Muscle of leg (tissue), 3 donors: ENCODE measurements at regions not wholly inside any gene's neighbourhood (a gene's known extent, or its start where the extent isn't known, plus 50 kb on each side); places are given as distances from the start of the nearest gene placed in this dataset.
A peak's percentile ranks its signal among the peaks of the same experiment; 100 is the strongest.

Experiments
- DNase-seq: peaks from one replicate; pipeline ENCODE4 v3.0.0; 2013
- H3K27ac ChIP-seq: one replicate; pipeline ENCODE4 v1.5.1; 2013; ENCODE audit warnings: mild to moderate bottlenecking, low read length, control low read depth
- H3K27me3 ChIP-seq: one replicate; pipeline ENCODE4 v1.6.1; 2013; ENCODE audit warnings: low read length; ENCODE audit not compliant: control insufficient read depth, insufficient read depth
- H3K36me3 ChIP-seq: one replicate; pipeline ENCODE4 v1.6.1; 2013; ENCODE audit warnings: low read length; ENCODE audit not compliant: control insufficient read depth, insufficient read depth
- H3K4me1 ChIP-seq: one replicate; pipeline ENCODE4 v1.6.1; 2013; ENCODE audit warnings: low read length; ENCODE audit not compliant: control insufficient read depth, insufficient read depth
- H3K4me3 ChIP-seq: one replicate; pipeline ENCODE4 v1.5.1; 2013; ENCODE audit warnings: low read length, control low read depth
- H3K9me3 ChIP-seq: replicated peaks from 2 replicates; pipeline ENCODE4 v1.6.1; 2013; ENCODE audit warnings: low read depth, low read length; ENCODE audit not compliant: control insufficient read depth
- WGBS: methylation state at CpG from one replicate; pipeline ENCODE4 v1.1.5; 2013; ENCODE audit warnings: missing lambda C conversion rate; ENCODE audit not compliant: insufficient coverage; 5-methylcytosine and 5-hydroxymethylcytosine counted together

- H3K27me3 ChIP-seq = no peaks in the 10 kb centered on the region
- H3K4me1 ChIP-seq = no peaks in the 10 kb centered on the region
- no peak for DNase-seq
- no peak overlapping the region for H3K27ac ChIP-seq
- WGBS = no CpG with 5 or more reads among the region's 2 CpGs
- H3K36me3 ChIP-seq = no peaks in the 10 kb centered on the region
- no peak overlapping the region for H3K4me3 ChIP-seq
- H3K9me3 ChIP-seq = no peaks in the 10 kb centered on the region
Measured at GRCh38 chr6:113385020-113385431, 472.1 kb upstream of the MARCKS start.

GRCh38 chr6:113388996-113389395 lies 468.1 kb upstream of the MARCKS start:
- Histone ChIP-seq H3K36me3 (no peaks in the 10 kb centered on the region), H3K9me3 (no peaks in the 10 kb centered on the region), H3K27me3 (no peaks in the 10 kb centered on the region), H3K4me1 (no peaks in the 10 kb centered on the region), H3K4me3 (no peak overlapping the region), H3K27ac (no peak overlapping the region)
- DNase-seq = no peak
- WGBS = no CpG with 5 or more reads among the region's 2 CpGs

GRCh38 chr6:113392551-113393055 lies 464.5 kb upstream of the MARCKS start:
- no CpG with 5 or more reads among the region's 3 CpGs for WGBS
- DNase-seq = no peak
- Histone ChIP-seq H3K36me3 (no peaks in the 10 kb centered on the region), H3K27me3 (no peaks in the 10 kb centered on the region), H3K27ac (no peak overlapping the region), H3K4me3 (no peak overlapping the region), H3K9me3 (no peaks in the 10 kb centered on the region), H3K4me1 (peaks cover 5% of the 10 kb centered on the region)

- H3K27me3 ChIP-seq = no peaks in the 10 kb centered on the region
- peak overlapping the region; percentile 62 for H3K27ac ChIP-seq
- H3K9me3 ChIP-seq = no peaks in the 10 kb centered on the region
- 17% methylated on average over 1 of the region's 4 CpGs for WGBS
- DNase-seq = peak; percentile 93
- no peaks in the 10 kb centered on the region for H3K36me3 ChIP-seq
- H3K4me3 ChIP-seq = no peak overlapping the region
- peaks cover 5% of the 10 kb centered on the region for H3K4me1 ChIP-seq
Measured at GRCh38 chr6:113394216-113394615, 462.9 kb upstream of the MARCKS start.

- Histone ChIP-seq H3K4me3 (no peak overlapping the region), H3K4me1 (peaks cover 5% of the 10 kb centered on the region), H3K9me3 (no peaks in the 10 kb centered on the region), H3K36me3 (no peaks in the 10 kb centered on the region), H3K27ac (peak overlapping the region; percentile 62), H3K27me3 (no peaks in the 10 kb centered on the region)
- DNase-seq = no peak
- WGBS = no CpG with 5 or more reads among the region's 2 CpGs
Measured at GRCh38 chr6:113394729-113395128, 462.4 kb upstream of the MARCKS start.

GRCh38 chr6:113396730-113397129 lies 460.4 kb upstream of the MARCKS start:
- WGBS = no CpG with 5 or more reads among the region's 2 CpGs
- Histone ChIP-seq H3K9me3 (no peaks in the 10 kb centered on the region), H3K4me3 (no peak overlapping the region), H3K4me1 (peaks cover 5% of the 10 kb centered on the region), H3K27me3 (no peaks in the 10 kb centered on the region), H3K36me3 (no peaks in the 10 kb centered on the region), H3K27ac (no peak overlapping the region)
- DNase-seq = no peak

- Histone ChIP-seq H3K27me3 (no peaks in the 10 kb centered on the region), H3K36me3 (no peaks in the 10 kb centered on the region), H3K9me3 (no peaks in the 10 kb centered on the region), H3K27ac (no peak overlapping the region), H3K4me1 (peaks cover 5% of the 10 kb centered on the region), H3K4me3 (no peak overlapping the region)
- no CpG with 5 or more reads among the region's 3 CpGs for WGBS
- peak; percentile 81 for DNase-seq
Measured at GRCh38 chr6:113397236-113397635, 459.9 kb upstream of the MARCKS start.

- Histone ChIP-seq H3K27me3 (no peaks in the 10 kb centered on the region), H3K4me3 (no peak overlapping the region), H3K9me3 (no peaks in the 10 kb centered on the region), H3K4me1 (peaks cover 4% of the 10 kb centered on the region), H3K36me3 (no peaks in the 10 kb centered on the region), H3K27ac (no peak overlapping the region)
- no CpG with 5 or more reads among the region's 2 CpGs for WGBS
- DNase-seq = no peak
Measured at GRCh38 chr6:113401231-113401630, 455.9 kb upstream of the MARCKS start.

- Histone ChIP-seq H3K27me3 (no peaks in the 10 kb centered on the region), H3K4me3 (no peak overlapping the region), H3K36me3 (no peaks in the 10 kb centered on the region), H3K27ac (no peak overlapping the region), H3K9me3 (no peaks in the 10 kb centered on the region), H3K4me1 (no peaks in the 10 kb centered on the region)
- DNase-seq = no peak
- WGBS = no CpG with 5 or more reads among the region's 1 CpG
Measured at GRCh38 chr6:113402544-113402943, 454.6 kb upstream of the MARCKS start.

GRCh38 chr6:113403966-113404595 lies 453.1 kb upstream of the MARCKS start:
- H3K36me3 ChIP-seq = no peaks in the 10 kb centered on the region
- no peaks in the 10 kb centered on the region for H3K27me3 ChIP-seq
- H3K27ac ChIP-seq = no peak overlapping the region
- no CpG with 5 or more reads among the region's 6 CpGs for WGBS
- no peak for DNase-seq
- no peak overlapping the region for H3K4me3 ChIP-seq
- no peaks in the 10 kb centered on the region for H3K9me3 ChIP-seq
- no peaks in the 10 kb centered on the region for H3K4me1 ChIP-seq
